Gastrocnemius medialis (tissue), 4 donors: ENCODE measurements at regions not wholly inside any gene's neighbourhood (a gene's known extent, or its start where the extent isn't known, plus 50 kb on each side); places are given as distances from the start of the nearest gene placed in this dataset.

Experiments used
- ATAC-seq, 2 donors: fragments of 150-250 bp; one replicate each; pipeline ENCODE4 v1.9.1; 2016
- DNase-seq, 2 donors: peaks; one replicate each; pipeline ENCODE4 v3.0.0-alpha.2; 2019
- H3K27ac ChIP-seq, 4 donors: fragments of 200-600 bp; sonication (generic); 1 replicate in 1 of 4; 2 replicates in 3 of 4; pipeline ENCODE4 v1.5.1; 2016 to 2018; ENCODE audit warnings: mild to moderate bottlenecking in 2 of 4, moderate library complexity in 1 of 4
- H3K27me3 ChIP-seq, 3 donors: fragments of 200-600 bp; sonication (generic) in 2 of 3; 1 replicate in 1 of 3; 2 replicates in 2 of 3; pipeline versions ENCODE4 v1.5.1 to v1.6.0; 2016 to 2019; ENCODE audit warnings: mild to moderate bottlenecking in 1 of 3, moderate library complexity in 1 of 3
- H3K36me3 ChIP-seq, 2 donors: fragments of 200-600 bp; sonication (generic) in 1 of 2; one replicate each; pipeline ENCODE4 v1.5.1; 2017 to 2018
- H3K4me1 ChIP-seq, 2 donors: fragments of 200-600 bp; sonication (generic) in 1 of 2; one replicate each; pipeline ENCODE4 v1.5.1; 2016 to 2017; ENCODE audit warnings: mild to moderate bottlenecking in 2 of 2
- H3K4me3 ChIP-seq, 4 donors: fragments of 200-600 bp; sonication (generic) in 3 of 4; 1 replicate in 1 of 4; 2 replicates in 3 of 4; pipeline ENCODE4 v1.5.1; 2016 to 2019; ENCODE audit warnings: mild to moderate bottlenecking in 2 of 4
- H3K9me3 ChIP-seq, 3 donors: fragments of 200-600 bp; sonication (generic) in 2 of 3; 1 replicate in 1 of 3; 2 replicates in 2 of 3; pipeline ENCODE4 v1.5.1; 2016 to 2019
- CTCF ChIP-seq, 5 experiments: fragments of 450-650 bp in 3 of 5; fragments of 200-600 bp in 2 of 5; sonication (generic) in 2 of 5; IDR thresholded peaks in 4 of 5; conservative IDR thresholded peaks in 1 of 5; 1 replicate in 4 of 5; 2 replicates in 1 of 5; pipeline ENCODE4 v1.5.1; 2016 to 2019; ENCODE audit warnings: antibody characterized with exemption in 5 of 5, mild to moderate bottlenecking in 3 of 5, moderate library complexity in 3 of 5
- POLR2A ChIP-seq, 2 donors: fragments of 450-650 bp; IDR thresholded peaks; one replicate each; pipeline ENCODE4 v1.6.1; 2017; ENCODE audit warnings: antibody characterized with exemption in 2 of 2, mild to moderate bottlenecking in 2 of 2, moderate library complexity in 2 of 2
- in situ Hi-C, 4 donors: fragments of 200-750 bp; cut with MboI; loops; one replicate each; pipeline versions ENCODE4 v1.15.0 to v1.8.0; 2017; ENCODE audit warnings: low sequenced_read_pairs in 4 of 4
- intact Hi-C: fragments of 100-400 bp; cut with DNase I; formaldehyde crosslinking; loops from one replicate; pipeline ENCODE4 v1.15.1; 2023; ENCODE audit warnings: low total_unique reads

DNA sequence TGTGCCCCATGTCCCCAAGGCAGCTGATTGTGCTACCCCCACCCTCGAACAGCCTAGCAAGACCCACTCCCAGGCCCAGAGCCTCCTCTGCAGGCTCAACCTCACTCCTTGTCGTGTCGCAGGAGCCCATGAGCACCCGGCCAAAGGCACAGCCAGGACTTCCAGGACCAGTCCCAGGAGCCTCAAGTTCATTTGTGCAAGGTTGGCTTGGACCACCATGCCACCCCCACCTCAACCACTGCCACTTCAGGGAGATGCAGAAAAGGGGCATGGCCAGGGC is 54.4 kb upstream of the KRTAP11-1 start:
- Histone ChIP-seq H3K4me1 (no peaks in the 10 kb centered on the region), H3K36me3 (no peaks in the 10 kb centered on the region), H3K27ac (no peak overlapping the region), H3K4me3 (no peak overlapping the region), H3K27me3 (no peaks in the 10 kb centered on the region), H3K9me3 (no peaks in the 10 kb centered on the region)
- intact Hi-C loops, result no loop called here
- no peak for ATAC-seq
- in situ Hi-C loops, result no loop called here
- no peak for TF ChIP-seq POLR2A (IDR thresholded peaks at IDR 0.05)
- TF ChIP-seq CTCF (IDR thresholded peaks at IDR 0.05 in 4 of 5, conservative IDR thresholded peaks at IDR 0.05 in 1 of 5), result no peak
- no peak for DNase-seq

DNA sequence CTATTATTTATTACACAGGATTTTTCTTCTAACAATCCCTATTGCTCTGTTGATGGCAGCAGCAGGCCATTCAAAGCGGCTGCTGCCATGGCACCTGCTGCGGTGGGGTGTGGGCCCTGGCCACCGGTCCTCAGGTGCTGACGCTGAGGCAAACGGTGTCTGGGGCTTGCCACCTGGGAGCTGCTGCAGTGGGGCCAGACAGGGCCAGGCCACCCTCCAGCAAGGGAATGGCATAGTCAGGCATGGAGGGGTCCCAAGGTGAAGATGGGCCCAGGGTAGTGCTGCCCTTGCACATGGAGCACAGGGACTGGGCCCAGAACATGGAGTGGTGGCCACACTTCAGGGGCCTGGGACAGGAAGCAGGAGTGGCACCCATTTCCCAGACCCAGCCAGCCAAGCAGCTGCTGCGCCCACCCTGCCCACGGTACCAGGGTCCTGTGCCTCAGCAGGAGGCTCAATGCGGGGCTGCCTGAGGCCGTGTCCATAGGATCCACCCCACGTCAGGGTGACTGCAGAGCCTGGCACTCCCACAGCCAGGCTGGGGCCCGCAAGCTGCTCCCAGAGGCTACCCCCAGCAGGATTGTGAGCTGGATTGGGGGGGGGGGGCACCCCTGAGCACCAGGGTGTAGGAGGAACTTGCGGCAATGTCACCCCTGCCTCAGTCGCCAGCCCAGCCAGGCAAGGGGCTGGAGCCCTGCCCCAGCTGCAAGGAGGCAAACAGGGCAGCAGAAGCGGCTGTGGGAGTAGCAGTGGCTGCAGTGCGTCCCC is 53.9 kb upstream of the KRTAP11-1 start:
- Histone ChIP-seq H3K9me3 (no peaks in the 10 kb centered on the region), H3K27me3 (no peaks in the 10 kb centered on the region), H3K4me1 (no peaks in the 10 kb centered on the region), H3K36me3 (no peaks in the 10 kb centered on the region), H3K27ac (no peak overlapping the region), H3K4me3 (no peak overlapping the region)
- no peak for TF ChIP-seq POLR2A (IDR thresholded peaks at IDR 0.05)
- no peak for TF ChIP-seq CTCF (IDR thresholded peaks at IDR 0.05 in 4 of 5, conservative IDR thresholded peaks at IDR 0.05 in 1 of 5)
- in situ Hi-C loops (no loop called here), intact Hi-C loops (no loop called here)
- no peak for DNase-seq
- ATAC-seq, result no peak

- intact Hi-C loops (no loop called here), in situ Hi-C loops (no loop called here)
These were observed 51.3 kb upstream of the KRTAP11-1 start for GRCh38 chr21:30932686-30933085.

More at GRCh38 chr21:30932686-30933085, 51.3 kb upstream of the KRTAP11-1 start:
- no peaks in the 10 kb centered on the region for H3K27me3 ChIP-seq
- DNase-seq (no peak), ATAC-seq (no peak)
- TF ChIP-seq CTCF (IDR thresholded peaks at IDR 0.05 in 4 of 5, conservative IDR thresholded peaks at IDR 0.05 in 1 of 5) (no peak), POLR2A (IDR thresholded peaks at IDR 0.05) (no peak)
- no peaks in the 10 kb centered on the region for H3K4me1 ChIP-seq
- H3K27ac ChIP-seq, result no peak overlapping the region
- no peak overlapping the region for H3K4me3 ChIP-seq
- H3K36me3 ChIP-seq, result no peaks in the 10 kb centered on the region
- no peaks in the 10 kb centered on the region for H3K9me3 ChIP-seq
